OCI-LY1 (cell line): ENCODE measurements at regions not wholly inside any gene's neighbourhood (a gene's known extent, or its start where the extent isn't known, plus 50 kb on each side); places are given as distances from the start of the nearest gene placed in this dataset.

Experiments used
- H2AFZ ChIP-seq: fragments of 200-600 bp; sonication (generic), shearing (Covaris generic); 2 replicates; pipeline ENCODE4 v1.6.0; 2014; ENCODE audit warnings: antibody characterized with exemption, mild to moderate bottlenecking, low read length
- H3F3A ChIP-seq: fragments of 200-600 bp; sonication (generic), shearing (Covaris generic); 2 replicates; pipeline ENCODE4 v1.6.0; 2014; ENCODE audit warnings: mild to moderate bottlenecking, antibody characterized with exemption, low read length, moderate library complexity; ENCODE audit not compliant: insufficient read depth
- H3K27ac ChIP-seq: fragments of 200-600 bp; sonication (generic); 2 replicates; pipeline ENCODE4 v1.5.1; 2014; ENCODE audit warnings: low read length, mixed run types, mild to moderate bottlenecking, low read depth; ENCODE audit not compliant: poor library complexity, severe bottlenecking
- H3K27me3 ChIP-seq: fragments of 200-600 bp; sonication (generic); 2 replicates; pipeline ENCODE4 v1.6.0; 2014; ENCODE audit warnings: antibody characterized with exemption, mild to moderate bottlenecking, low read length, moderate library complexity; ENCODE audit not compliant: insufficient read depth
- H3K36me3 ChIP-seq: fragments of 200-600 bp; sonication (generic); 2 replicates; pipeline ENCODE4 v1.6.1; 2014; ENCODE audit warnings: mild to moderate bottlenecking, antibody characterized with exemption, low read length, moderate library complexity, mixed read lengths; ENCODE audit not compliant: insufficient read depth
- H3K4me1 ChIP-seq: fragments of 200-600 bp; sonication (generic); 2 replicates; pipeline ENCODE4 v1.5.1; 2014; ENCODE audit warnings: mild to moderate bottlenecking, low read length, moderate library complexity; ENCODE audit not compliant: insufficient read depth, severe bottlenecking
- H3K4me2 ChIP-seq: fragments of 200-600 bp; sonication (generic), shearing (Covaris generic); 2 replicates; pipeline ENCODE4 v1.6.1; 2014; ENCODE audit warnings: low read length
- H3K4me3 ChIP-seq: fragments of 200-600 bp; sonication (generic); 2 replicates; pipeline ENCODE4 v1.5.1; 2014; ENCODE audit warnings: low read length, low read depth, mild to moderate bottlenecking, mixed read lengths; ENCODE audit not compliant: poor library complexity, severe bottlenecking
- H3K79me2 ChIP-seq: fragments of 200-600 bp; shearing (Covaris generic); 2 replicates; pipeline ENCODE4 v1.6.1; 2016; ENCODE audit warnings: mixed run types, low read length, mixed read lengths; ENCODE audit not compliant: insufficient read depth
- H3K9ac ChIP-seq: fragments of 200-600 bp; sonication (generic), shearing (Covaris generic); 2 replicates; pipeline ENCODE4 v1.6.1; 2014; ENCODE audit warnings: mild to moderate bottlenecking, low read length, mixed read lengths
- H3K9me2 ChIP-seq: fragments of 200-600 bp; sonication (generic), shearing (Covaris generic); 2 replicates; pipeline ENCODE4 v1.6.1; 2014; ENCODE audit warnings: low read depth, mild to moderate bottlenecking, low read length, mixed read lengths
- H3K9me3 ChIP-seq: fragments of 200-600 bp; shearing (Covaris generic); 2 replicates; pipeline ENCODE4 v1.6.1; 2014; ENCODE audit warnings: low read length, mixed read lengths
- H4K20me1 ChIP-seq: fragments of 200-600 bp; sonication (generic), shearing (Covaris generic); 2 replicates; pipeline ENCODE4 v1.6.0; 2016; ENCODE audit warnings: mild to moderate bottlenecking, low read length; ENCODE audit not compliant: insufficient read depth
- CTCF ChIP-seq: fragments of 200-600 bp; sonication (generic), shearing (Covaris generic); IDR thresholded peaks from 2 replicates; pipeline ENCODE4 v1.5.1; 2017; ENCODE audit warnings: mild to moderate bottlenecking, antibody characterized with exemption, low read length, moderate library complexity, mixed read lengths
- EZH2 ChIP-seq: fragments of 200-600 bp; sonication (generic), shearing (Covaris generic); IDR thresholded peaks from 2 replicates; pipeline ENCODE4 v1.8.0; 2017; ENCODE audit warnings: borderline replicate concordance, mixed run types, mild to moderate bottlenecking, antibody characterized with exemption, low read length, moderate library complexity, mixed read lengths

GRCh38 chr5:4941957-4942830 is 197.9 kb upstream of the ADAMTS16 start:
- Histone ChIP-seq H4K20me1 (no peaks in the 10 kb centered on the region), H3F3A (no peaks in the 10 kb centered on the region), H3K79me2 (no peaks in the 10 kb centered on the region), H3K9ac (no peak overlapping the region), H3K27ac (no peak overlapping the region), H3K9me3 (no peaks in the 10 kb centered on the region), H3K4me2 (no peak overlapping the region), H3K9me2 (no peaks in the 10 kb centered on the region), H3K27me3 (no peaks in the 10 kb centered on the region), H3K36me3 (no peaks in the 10 kb centered on the region), H3K4me3 (no peak overlapping the region), H3K4me1 (no peaks in the 10 kb centered on the region), H2AFZ (no peak overlapping the region)
- TF ChIP-seq EZH2: no peak
- TF ChIP-seq CTCF: peak; percentile 93

GRCh38 chr5:4942831-4943178 is 197.3 kb upstream of the ADAMTS16 start:
- TF ChIP-seq EZH2 (no peak), CTCF (no peak)
- H3K27me3 ChIP-seq: no peaks in the 10 kb centered on the region

GRCh38 chr5:4945296-4945695 is 194.8 kb upstream of the ADAMTS16 start:
- Histone ChIP-seq H3K4me3 (no peak overlapping the region), H3K4me1 (no peaks in the 10 kb centered on the region), H3K27me3 (no peaks in the 10 kb centered on the region), H3F3A (no peaks in the 10 kb centered on the region), H3K9me2 (no peaks in the 10 kb centered on the region), H3K36me3 (no peaks in the 10 kb centered on the region), H3K79me2 (no peaks in the 10 kb centered on the region), H3K27ac (no peak overlapping the region), H4K20me1 (no peaks in the 10 kb centered on the region), H3K9me3 (no peaks in the 10 kb centered on the region), H2AFZ (no peak overlapping the region), H3K9ac (no peak overlapping the region), H3K4me2 (no peak overlapping the region)
- TF ChIP-seq CTCF: no peak
- no peak for TF ChIP-seq EZH2

More at GRCh38 chr5:4942831-4943178, 197.3 kb upstream of the ADAMTS16 start:
- Histone ChIP-seq H3K4me2 (no peak overlapping the region), H2AFZ (no peak overlapping the region), H4K20me1 (no peaks in the 10 kb centered on the region), H3K4me3 (no peak overlapping the region), H3K9me2 (no peaks in the 10 kb centered on the region), H3F3A (no peaks in the 10 kb centered on the region), H3K9me3 (no peaks in the 10 kb centered on the region), H3K36me3 (no peaks in the 10 kb centered on the region), H3K27ac (no peak overlapping the region), H3K4me1 (no peaks in the 10 kb centered on the region), H3K9ac (no peak overlapping the region), H3K79me2 (no peaks in the 10 kb centered on the region)
